GM12875 (cell line): ENCODE measurements at regions not wholly inside any gene's neighbourhood (a gene's known extent, or its start where the extent isn't known, plus 50 kb on each side); places are given as distances from the start of the nearest gene placed in this dataset.
"Not testable (repeated sequence)": the region's sequence is repeated elsewhere in the genome, so short reads cannot be mapped to it uniquely, and the experiment has no call there.

Source experiments
- H3K4me3 ChIP-seq: one replicate; pipeline ENCODE4 v1.5.1; 2011; ENCODE audit warnings: low read depth, low read length, control low read depth
- CTCF ChIP-seq: IDR thresholded peaks from 2 replicates; pipeline ENCODE4 v1.5.1; 2011; ENCODE audit warnings: low read depth, mild to moderate bottlenecking, control low read depth, inconsistent platforms, low read length, moderate library complexity, borderline replicate concordance; ENCODE audit not compliant: insufficient read depth

GRCh38 chr20:30891400-30891799 lies 366.1 kb upstream of the DEFB115 start:
- H3K4me3 ChIP-seq = not testable (repeated sequence)

DNA sequence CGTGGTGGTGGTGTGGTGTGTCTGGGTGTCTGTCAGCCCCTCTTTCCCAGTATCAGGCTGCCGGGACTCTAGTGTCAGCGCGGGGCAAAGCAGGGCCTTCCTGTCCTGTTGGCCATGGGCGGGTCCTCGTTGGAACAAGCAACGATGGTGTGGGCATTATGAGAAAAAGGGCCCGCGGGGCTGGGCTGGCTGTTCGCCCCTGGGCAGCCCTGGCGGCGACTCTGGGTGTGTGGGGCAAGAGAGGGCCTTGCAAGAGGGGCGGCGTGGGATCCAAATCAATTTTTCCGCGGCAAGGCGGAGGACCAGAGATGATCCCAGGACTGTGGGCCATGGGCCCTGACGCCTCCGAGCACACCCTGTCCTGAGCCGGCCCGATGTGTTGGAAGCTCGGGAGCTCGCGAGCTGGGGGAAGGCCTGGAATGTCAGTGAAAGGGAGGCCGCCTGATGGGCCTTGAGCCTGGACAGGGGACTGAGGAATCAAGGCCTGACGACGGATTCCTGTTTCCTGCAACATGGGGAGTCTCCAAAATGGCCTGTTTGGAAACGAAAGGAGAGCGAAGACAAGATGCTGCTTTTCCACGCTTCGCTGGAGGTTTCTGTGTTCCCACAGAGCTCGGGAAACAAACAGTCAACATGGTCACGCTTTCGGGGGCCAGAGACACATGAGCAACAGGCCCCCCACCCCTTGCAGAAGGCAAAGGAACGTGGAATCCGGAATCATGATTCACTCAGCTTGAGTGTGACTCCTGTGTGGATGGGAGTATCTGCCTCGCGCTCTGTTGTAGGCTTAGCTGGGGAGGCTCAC lies 364.7 kb upstream of the DEFB115 start:
- H3K4me3 ChIP-seq = no peak overlapping the region
- no peak for TF ChIP-seq CTCF

DNA sequence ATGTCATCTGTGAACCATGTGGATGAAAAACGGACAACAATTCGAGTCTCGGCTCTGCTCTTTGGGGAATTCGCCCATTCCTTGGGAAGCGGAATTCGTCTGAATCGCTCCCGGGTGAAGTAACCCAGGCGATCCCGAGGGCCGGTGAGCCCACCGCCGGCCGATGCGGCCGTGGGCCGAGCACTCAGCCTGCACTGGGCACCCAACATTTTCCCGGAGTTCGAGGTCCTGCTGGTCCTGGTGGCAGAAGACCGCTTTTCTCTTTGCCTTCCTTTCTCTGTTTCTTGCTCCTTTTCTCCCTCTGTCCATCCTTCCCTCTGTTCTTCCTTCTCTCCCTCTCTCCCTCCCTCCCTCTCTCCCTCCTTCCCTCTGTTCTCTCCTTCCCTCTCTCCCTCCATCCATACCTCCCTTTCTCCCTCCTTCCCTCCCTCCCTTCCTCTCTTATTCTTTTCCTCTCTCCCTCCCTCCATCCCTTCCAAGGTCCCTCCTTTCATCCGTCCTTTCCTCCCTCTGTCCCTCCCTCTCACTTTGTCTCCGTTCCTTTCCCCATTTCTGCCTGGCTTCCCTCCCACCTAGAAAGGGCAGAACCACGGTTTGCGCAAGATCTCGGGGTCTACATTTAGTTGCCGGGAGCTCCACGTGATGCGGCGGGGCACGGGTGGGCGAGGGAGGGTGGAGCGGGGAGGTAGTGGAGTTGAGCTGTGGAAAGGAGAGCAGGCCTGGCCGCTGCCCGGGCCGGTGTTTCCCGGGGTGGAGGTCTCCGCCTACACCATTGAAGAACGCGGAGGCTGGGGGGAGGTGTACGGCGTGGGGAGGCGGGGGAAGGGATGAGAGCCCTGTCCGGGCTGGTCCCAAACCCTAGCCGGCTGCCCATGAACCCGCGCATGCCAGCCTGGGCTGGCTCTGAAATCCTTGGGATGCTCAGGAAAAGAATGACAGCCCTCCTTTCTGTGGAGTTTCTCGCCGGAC lies 363.8 kb upstream of the DEFB115 start:
- H3K4me3 ChIP-seq = not testable (repeated sequence)

DNA sequence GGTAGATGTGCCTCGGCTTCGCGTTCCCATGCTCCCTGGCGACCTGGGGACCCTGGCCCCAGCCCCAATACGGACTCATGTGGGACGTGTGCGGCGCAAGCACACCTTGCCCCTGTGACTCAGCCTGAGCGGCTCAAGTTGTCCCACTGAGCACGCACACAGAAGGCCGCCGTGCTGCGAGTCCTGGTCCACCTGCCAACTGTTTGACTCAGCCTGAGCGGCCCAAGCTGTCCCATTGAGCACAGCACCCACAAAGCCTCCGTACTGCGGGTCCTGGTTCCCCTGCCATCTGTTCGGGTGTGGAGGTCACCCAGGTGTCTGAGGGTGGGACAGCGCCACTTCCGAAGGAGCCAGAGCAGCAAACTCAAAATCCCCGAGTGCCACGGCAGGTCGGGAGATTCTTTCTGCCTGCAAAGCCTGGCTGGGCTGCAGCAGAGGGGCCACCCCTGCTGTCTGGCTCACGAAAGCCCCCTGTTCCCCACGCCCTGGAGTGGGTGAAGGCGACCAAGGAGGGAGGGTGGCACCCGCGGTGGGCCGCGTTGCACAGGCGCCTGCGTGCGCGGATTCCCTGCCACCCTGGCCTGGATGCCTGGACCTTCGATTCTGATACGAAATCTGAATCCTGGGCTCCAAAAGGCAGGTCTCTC lies 362.6 kb upstream of the DEFB115 start:
- not testable (repeated sequence) for H3K4me3 ChIP-seq

- H3K4me3 ChIP-seq = not testable (repeated sequence)
Observed at GRCh38 chr20:30895354-30895711, 362.1 kb upstream of the DEFB115 start.

DNA sequence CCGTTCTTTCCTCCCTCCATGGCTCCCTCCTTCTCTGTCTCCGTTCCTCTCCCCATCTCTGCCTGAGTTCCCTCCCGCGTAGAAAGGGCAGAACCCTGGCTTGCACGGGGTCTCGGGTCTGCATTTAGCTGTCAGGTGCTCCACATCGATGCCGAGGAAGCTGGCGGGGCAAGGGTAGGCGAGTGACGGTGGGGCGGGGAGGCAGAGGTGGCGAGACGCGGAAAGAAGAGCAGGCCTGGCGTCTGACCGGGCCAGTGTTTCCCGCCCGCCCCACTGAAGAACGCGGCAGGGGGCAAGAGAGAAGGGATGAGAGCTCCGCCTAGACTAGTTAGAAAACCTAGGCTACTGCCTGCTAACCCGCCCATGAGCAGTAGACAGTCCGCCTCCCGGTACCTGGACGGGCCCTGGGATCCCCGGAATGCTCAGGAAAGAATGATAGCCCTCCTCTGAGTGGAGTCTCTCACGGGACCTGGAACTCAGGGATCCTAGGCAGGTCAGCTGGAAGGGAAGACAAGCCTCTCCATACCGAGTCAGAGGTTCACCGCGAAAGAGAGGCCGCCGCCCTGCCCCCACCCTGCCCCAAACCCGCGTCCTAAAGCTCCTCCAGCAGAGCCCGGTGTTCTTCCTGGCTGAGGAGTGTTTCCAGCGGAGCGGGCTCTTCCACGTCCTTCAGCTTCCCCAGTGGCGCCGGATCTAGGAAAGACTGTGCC lies 357.9 kb upstream of the DEFB115 start:
- not testable (repeated sequence) for H3K4me3 ChIP-seq

- H3K4me3 ChIP-seq = not testable (repeated sequence)
Observed at GRCh38 chr20:30900080-30900719, 357.3 kb upstream of the DEFB115 start.

DNA sequence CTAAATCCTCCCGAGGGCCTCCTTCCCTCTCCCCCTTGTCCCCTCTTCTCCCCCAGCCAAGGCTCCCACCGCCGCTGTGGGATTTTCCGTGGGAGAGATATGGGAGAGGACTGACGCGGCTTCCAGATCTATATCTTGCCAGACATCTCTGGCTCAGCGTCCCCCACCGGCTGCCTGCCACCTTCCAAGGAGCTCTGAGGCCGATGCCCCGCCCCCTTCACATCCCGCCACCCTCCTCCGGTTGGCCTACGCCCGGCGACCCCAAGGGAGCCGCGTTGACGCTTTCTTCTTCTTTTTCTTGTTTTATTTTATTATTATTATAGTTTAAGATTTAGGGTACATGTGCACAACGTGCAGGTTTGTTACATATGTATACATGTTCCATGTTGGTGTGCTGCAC lies 352.2 kb upstream of the DEFB115 start:
- not testable (repeated sequence) for H3K4me3 ChIP-seq

GRCh38 chr20:30910937-30911725 lies 346.3 kb upstream of the DEFB115 start:
- H3K4me3 ChIP-seq = no peak overlapping the region
- TF ChIP-seq CTCF = no peak

DNA sequence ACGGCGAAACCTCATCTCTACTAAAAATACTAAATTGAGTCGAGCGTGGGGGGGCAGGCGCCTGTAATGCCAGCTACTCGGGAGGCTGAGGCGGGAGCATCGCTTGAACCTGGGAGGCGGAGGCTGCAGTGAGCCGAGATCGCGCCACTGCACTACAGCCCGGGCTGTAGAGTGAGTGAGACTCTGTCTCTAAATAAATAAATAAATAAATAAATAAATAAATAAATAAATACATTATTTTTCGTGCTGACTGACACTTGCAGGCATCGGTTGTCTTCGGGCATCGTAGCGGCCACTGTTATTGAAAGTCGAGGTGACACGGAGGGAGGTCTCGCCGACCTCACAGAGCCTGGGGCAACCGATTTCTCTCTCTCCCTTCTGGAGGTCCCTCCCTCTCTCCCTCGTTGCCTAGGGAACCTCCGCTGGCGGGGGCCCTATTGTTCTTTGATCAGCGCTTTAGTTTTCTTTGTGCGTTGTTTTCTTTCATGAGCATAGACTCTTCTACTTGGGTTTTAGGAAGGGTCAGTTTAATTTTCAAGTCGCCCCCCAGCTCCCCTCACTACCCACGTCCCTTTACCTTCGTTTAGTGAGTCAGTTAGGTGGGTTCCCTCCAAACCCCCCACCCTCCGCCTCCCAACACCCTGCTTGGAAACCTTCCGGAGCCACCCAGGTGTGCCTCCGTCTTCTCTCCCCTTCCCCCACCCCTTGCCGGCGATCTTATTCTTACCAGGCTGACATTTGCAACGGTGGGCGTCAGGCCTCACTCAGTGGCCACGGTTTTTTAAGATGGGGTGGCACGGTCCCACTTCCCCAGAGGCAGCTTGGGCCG lies 345.4 kb upstream of the DEFB115 start:
- H3K4me3 ChIP-seq = not testable (repeated sequence)

DNA sequence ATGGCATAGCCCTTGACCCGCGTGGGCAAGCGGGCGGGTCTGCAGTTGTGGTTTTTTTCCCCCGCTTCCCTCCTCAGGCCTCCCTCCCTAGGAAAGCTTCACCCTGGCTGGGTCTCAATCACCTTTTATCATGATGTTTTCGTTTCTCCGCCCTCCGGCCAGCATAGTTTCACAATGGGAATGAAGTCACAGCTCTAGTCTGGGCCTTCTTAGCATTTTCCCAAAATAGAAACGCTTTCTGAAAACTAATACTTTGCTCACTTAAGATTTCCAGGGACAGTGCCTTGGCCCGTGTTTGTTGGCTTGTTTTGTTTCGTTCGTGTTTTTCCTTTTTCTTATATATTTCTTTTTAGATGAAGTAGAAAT lies 344.8 kb upstream of the DEFB115 start:
- not testable (repeated sequence) for H3K4me3 ChIP-seq

DNA sequence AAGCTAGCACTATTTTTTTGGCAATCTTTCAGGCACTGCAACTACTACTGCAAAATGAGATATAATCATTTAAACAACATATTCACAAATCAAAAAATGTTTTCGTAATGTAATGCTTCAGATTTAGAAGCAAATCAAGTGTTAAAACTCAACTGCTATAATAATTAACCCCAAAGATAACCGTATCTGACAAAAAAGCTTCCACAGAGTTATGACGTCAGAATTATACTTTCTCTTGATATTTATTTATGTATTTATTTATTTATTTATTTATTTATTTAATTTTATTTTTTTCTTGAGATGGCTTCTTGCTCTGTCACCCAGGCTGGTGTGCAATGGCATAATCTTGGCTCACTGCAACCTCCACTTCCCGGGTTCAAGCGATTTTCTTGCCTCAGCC lies 341.1 kb upstream of the DEFB115 start:
- H3K4me3 ChIP-seq = not testable (repeated sequence)
